ENCODE measurements at regions not wholly inside any gene's neighbourhood (a gene's known extent, or its start where the extent isn't known, plus 50 kb on each side); places are given as distances from the start of the nearest gene placed in this dataset.

GRCh38 chr1:221363039-221363438, 378.9 kb downstream of the DUSP10 start:
- TF ChIP-seq ZNF580 (CRISPR knock-in tag; IDR thresholded peaks at IDR 0.05; ENCODE audit: borderline replicate concordance, low read depth) = no peak
- no peak for TF ChIP-seq ZNF549 (CRISPR knock-in tag; IDR thresholded peaks at IDR 0.05)
- TF ChIP-seq RAD21 (CRISPR knock-in tag; IDR thresholded peaks at IDR 0.05) = no peak
- no peak for TF ChIP-seq NFKB2 (CRISPR knock-in tag; IDR thresholded peaks at IDR 0.05; ENCODE audit: borderline replicate concordance)
- no peak for TF ChIP-seq BCLAF1 (IDR thresholded peaks at IDR 0.05)
- TF ChIP-seq ZNF430 (CRISPR knock-in tag; IDR thresholded peaks at IDR 0.05) = no peak
- TF ChIP-seq RNF2 (conservative IDR thresholded peaks at IDR 0.05; ENCODE audit: low read depth) = no peak
- no peak for TF ChIP-seq MLX (CRISPR knock-in tag; IDR thresholded peaks at IDR 0.05)
- TF ChIP-seq ZNF333 (CRISPR knock-in tag; IDR thresholded peaks at IDR 0.05; ENCODE audit: borderline replicate concordance) = no peak

Data from HepG2 (cell line).